Effector memory CD8-positive, alpha-beta T cell (primary cell): ENCODE measurements at regions not wholly inside any gene's neighbourhood (a gene's known extent, or its start where the extent isn't known, plus 50 kb on each side); places are given as distances from the start of the nearest gene placed in this dataset.

Experiments used
- ATAC-seq: fragments of 150-1000 bp; cut with Tn5 transposase; replicated peaks from 2 replicates; pipeline ENCODE4 v1.10.0; 2021; ENCODE audit warnings: mild to moderate bottlenecking, moderate library complexity
- DNase-seq, 3 experiments: peaks; one replicate each; pipeline ENCODE4 v3.0.0; 2021
- H3K27ac Mint-ChIP-seq, 2 donors: one replicate each; pipeline ENCODE4 v1.8.0; 2022; ENCODE audit warnings: mild to moderate bottlenecking in 2 of 2, mixed read lengths in 2 of 2, moderate library complexity in 2 of 2
- H3K27me3 Mint-ChIP-seq, 2 donors: one replicate each; pipeline ENCODE4 v1.8.0; 2022; ENCODE audit warnings: mixed read lengths in 2 of 2
- H3K36me3 Mint-ChIP-seq: one replicate; pipeline ENCODE4 v1.8.0; 2022; ENCODE audit warnings: mild to moderate bottlenecking, moderate library complexity, mixed read lengths; ENCODE audit not compliant: insufficient read depth
- H3K4me1 Mint-ChIP-seq, 2 donors: one replicate each; pipeline ENCODE4 v1.8.0; 2022; ENCODE audit warnings: low read depth in 2 of 2, mixed read lengths in 2 of 2
- H3K4me3 Mint-ChIP-seq, 2 donors: one replicate each; pipeline ENCODE4 v1.8.0; 2022; ENCODE audit warnings: mild to moderate bottlenecking in 2 of 2, mixed read lengths in 2 of 2, moderate library complexity in 2 of 2
- H3K9me3 Mint-ChIP-seq, 2 donors: one replicate each; pipeline ENCODE4 v1.8.0; 2022; ENCODE audit warnings: mixed read lengths in 2 of 2

GRCh38 chr16:86910161-86910769, 331.9 kb downstream of the FOXL1 start:
- DNase-seq (no peak), ATAC-seq (no peak)
- Mint-ChIP-seq H3K9me3 (no peaks in the 10 kb centered on the region), H3K36me3 (no peaks in the 10 kb centered on the region), H3K4me1 (no peaks in the 10 kb centered on the region), H3K27me3 (peaks cover 10 to 12% of the 10 kb centered on the region in 2 donors), H3K4me3 (no peak overlapping the region), H3K27ac (no peak overlapping the region)

GRCh38 chr16:86911437-86911958, 333.1 kb downstream of the FOXL1 start:
- DNase-seq: no peak
- ATAC-seq: no peak
- Mint-ChIP-seq H3K4me1 (peaks cover 0 to 1% of the 10 kb centered on the region in 2 donors), H3K27ac (no peak overlapping the region), H3K27me3 (peaks cover 7 to 15% of the 10 kb centered on the region in 2 donors), H3K9me3 (no peaks in the 10 kb centered on the region), H3K36me3 (no peaks in the 10 kb centered on the region), H3K4me3 (no peak overlapping the region)

- no peak overlapping the region for H3K27ac Mint-ChIP-seq
- no peaks in the 10 kb centered on the region for H3K36me3 Mint-ChIP-seq
- H3K27me3 Mint-ChIP-seq: peaks cover 2 to 26% of the 10 kb centered on the region in 2 donors
- H3K4me3 Mint-ChIP-seq: no peak overlapping the region
- ATAC-seq (no peak), DNase-seq (no peak)
- peaks cover 0 to 1% of the 10 kb centered on the region in 2 donors for H3K4me1 Mint-ChIP-seq
- no peaks in the 10 kb centered on the region for H3K9me3 Mint-ChIP-seq
These were observed 335.5 kb downstream of the FOXL1 start for GRCh38 chr16:86913886-86914285.

DNA sequence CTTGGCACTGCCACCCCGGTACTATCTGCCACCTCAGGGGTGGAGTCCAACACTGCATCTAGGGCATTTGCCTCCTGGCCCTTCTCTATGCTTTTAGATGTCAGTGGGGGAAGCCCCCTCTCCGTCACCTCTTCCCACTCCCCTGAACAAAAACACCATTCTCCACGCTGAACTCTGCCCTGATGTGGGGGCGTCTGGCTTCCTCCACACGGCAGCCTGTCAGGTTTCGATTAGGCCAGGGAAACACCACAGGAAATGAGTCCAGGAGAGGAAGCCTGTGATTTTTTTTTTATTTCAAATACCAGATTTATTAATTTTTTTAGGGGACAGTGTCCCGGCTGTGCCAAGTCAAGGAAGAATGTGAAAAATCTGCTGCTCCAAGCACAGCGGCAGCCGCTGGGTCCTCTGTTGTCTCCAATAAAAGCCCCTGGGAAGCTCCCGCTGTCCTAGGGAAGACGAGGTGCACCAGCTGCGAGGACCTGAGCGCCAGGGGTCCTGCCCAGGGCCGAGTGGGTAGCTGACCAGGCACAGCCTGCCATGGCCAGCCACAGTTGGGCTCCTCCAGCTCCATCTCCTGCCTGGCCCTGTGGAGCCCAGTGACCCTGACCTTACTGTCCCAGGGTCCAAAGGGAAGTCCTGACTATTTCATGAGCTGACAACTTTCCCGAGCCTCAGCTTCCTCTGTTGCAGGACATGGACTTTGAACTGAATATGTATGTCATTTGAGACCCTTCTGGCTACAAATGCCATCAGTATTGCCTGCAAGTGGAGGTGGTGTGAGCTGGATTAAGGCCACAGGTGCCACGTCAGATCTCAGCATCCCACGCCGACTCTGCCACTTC, 336.7 kb downstream of the FOXL1 start:
- Mint-ChIP-seq H3K27ac (no peak overlapping the region), H3K36me3 (no peaks in the 10 kb centered on the region), H3K9me3 (no peaks in the 10 kb centered on the region), H3K27me3 (peaks cover 8 to 38% of the 10 kb centered on the region in 2 donors), H3K4me1 (peaks cover 0 to 1% of the 10 kb centered on the region in 2 donors), H3K4me3 (no peak overlapping the region)
- no peak for ATAC-seq
- no peak for DNase-seq

- no peak overlapping the region for H3K27ac Mint-ChIP-seq
- DNase-seq (no peak), ATAC-seq (no peak)
- H3K4me3 Mint-ChIP-seq: no peak overlapping the region
- H3K27me3 Mint-ChIP-seq: peaks cover 8 to 55% of the 10 kb centered on the region in 2 donors
- H3K4me1 Mint-ChIP-seq: peaks cover 0 to 1% of the 10 kb centered on the region in 2 donors
- peaks cover 0 to 3% of the 10 kb centered on the region in 2 donors for H3K9me3 Mint-ChIP-seq
- no peaks in the 10 kb centered on the region for H3K36me3 Mint-ChIP-seq
These were observed 339.4 kb downstream of the FOXL1 start for GRCh38 chr16:86917471-86918365.

DNA sequence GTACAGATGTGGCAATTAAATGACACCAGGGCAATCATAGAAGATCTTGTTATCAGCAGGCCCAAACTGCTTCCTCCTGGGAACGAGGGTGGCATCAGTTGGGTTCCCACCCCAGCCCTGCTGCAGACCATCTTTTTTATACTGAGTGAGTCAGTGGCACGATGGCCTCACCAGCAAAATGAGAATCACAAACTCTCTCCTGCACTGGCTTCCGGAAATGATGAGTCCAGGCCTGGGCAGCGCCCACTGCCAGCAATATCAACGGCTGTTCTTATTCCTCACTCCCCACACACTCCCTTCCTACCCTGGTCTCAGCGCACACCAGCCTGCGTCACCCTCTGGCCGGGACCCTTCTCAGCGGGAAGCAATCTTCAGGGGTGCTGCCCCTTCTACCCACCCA, 340.3 kb downstream of the FOXL1 start:
- H3K4me1 Mint-ChIP-seq: peaks cover 0 to 1% of the 10 kb centered on the region in 2 donors
- H3K9me3 Mint-ChIP-seq: peaks cover 0 to 5% of the 10 kb centered on the region in 2 donors
- H3K27me3 Mint-ChIP-seq: peaks cover 11 to 61% of the 10 kb centered on the region in 2 donors
- H3K4me3 Mint-ChIP-seq: no peak overlapping the region
- H3K27ac Mint-ChIP-seq: no peak overlapping the region
- no peak for DNase-seq
- no peak for ATAC-seq
- no peaks in the 10 kb centered on the region for H3K36me3 Mint-ChIP-seq

DNA sequence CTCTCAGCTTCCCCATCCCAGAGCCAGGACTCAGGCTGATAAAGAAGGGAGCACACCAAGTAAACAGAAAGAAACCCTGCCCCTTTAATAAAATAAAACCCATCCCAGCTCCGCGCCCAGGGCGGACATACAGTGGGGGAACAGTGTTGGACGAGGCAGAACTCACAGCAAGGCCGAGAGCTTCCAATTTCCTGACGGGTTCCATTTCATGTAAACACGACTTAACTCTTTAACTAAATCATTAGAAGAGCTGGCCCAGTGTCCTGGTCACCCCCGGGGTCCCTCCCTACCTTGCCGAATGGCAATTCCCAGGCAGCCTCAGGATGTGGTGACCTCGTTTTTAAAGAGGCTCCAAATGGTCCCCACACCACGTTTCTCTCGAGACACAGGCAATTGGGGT, 340.7 kb downstream of the FOXL1 start:
- Mint-ChIP-seq H3K4me3 (no peak overlapping the region), H3K9me3 (peaks cover 0 to 5% of the 10 kb centered on the region in 2 donors), H3K36me3 (no peaks in the 10 kb centered on the region), H3K27me3 (peaks cover 13 to 66% of the 10 kb centered on the region in 2 donors), H3K27ac (no peak overlapping the region), H3K4me1 (peaks cover 0 to 1% of the 10 kb centered on the region in 2 donors)
- DNase-seq (no peak), ATAC-seq (no peak)

- Mint-ChIP-seq H3K27me3 (peaks cover 18 to 72% of the 10 kb centered on the region in 2 donors), H3K27ac (no peak overlapping the region), H3K4me3 (no peak overlapping the region), H3K4me1 (peaks cover 0 to 1% of the 10 kb centered on the region in 2 donors), H3K36me3 (no peaks in the 10 kb centered on the region), H3K9me3 (peaks cover 0 to 5% of the 10 kb centered on the region in 2 donors)
- ATAC-seq: no peak
- no peak for DNase-seq
These were observed 341.4 kb downstream of the FOXL1 start for GRCh38 chr16:86919578-86920305.

DNA sequence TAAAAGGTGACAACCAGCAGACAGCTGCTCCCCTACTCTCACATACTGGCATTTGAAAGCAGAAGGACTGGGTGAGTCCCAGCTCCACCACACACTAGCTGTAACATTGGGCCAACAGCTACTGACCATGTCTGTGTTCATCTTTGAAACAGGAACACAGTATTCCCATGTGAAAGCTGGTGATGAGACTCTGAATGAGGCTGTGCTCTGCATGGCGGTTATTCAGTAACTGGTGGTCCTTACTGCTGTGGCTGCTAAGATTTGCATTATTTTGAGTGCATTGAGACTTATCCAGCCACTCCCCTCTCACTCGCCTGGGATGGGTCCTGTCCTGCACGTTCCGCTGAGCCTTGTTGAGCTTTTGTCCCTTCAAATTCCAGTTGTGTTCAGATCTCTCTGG, 342.9 kb downstream of the FOXL1 start:
- no peak overlapping the region for H3K4me3 Mint-ChIP-seq
- H3K9me3 Mint-ChIP-seq: peaks cover 0 to 5% of the 10 kb centered on the region in 2 donors
- H3K27ac Mint-ChIP-seq: no peak overlapping the region
- H3K27me3 Mint-ChIP-seq: peaks cover 33 to 79% of the 10 kb centered on the region in 2 donors
- DNase-seq (no peak), ATAC-seq (no peak)
- H3K4me1 Mint-ChIP-seq: no peaks in the 10 kb centered on the region
- H3K36me3 Mint-ChIP-seq: no peaks in the 10 kb centered on the region

- Mint-ChIP-seq H3K4me1 (no peaks in the 10 kb centered on the region), H3K27me3 (peaks cover 33 to 77% of the 10 kb centered on the region in 2 donors), H3K27ac (no peak overlapping the region)
These were observed 344.0 kb downstream of the FOXL1 start for GRCh38 chr16:86922311-86922710.

DNA sequence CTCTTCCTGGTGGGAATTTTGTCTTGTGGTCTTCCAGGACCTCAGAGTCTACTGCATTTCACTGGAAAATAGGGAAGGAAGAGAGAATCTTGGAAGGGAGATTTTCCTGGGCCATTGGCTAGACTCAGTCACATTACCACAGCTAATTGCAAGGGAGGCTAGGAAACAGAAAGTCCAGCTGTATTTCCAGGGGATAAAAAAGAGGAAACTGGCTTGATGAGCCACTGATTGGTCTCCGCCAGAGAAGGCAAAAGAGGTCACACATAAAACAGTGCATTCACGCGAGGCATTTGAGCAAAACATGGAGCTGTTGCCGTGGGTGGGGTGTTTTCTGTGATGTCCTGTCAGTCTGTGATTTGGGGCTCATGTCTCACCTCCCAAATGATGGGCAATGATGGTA, 345.3 kb downstream of the FOXL1 start:
- no peak for DNase-seq
- Mint-ChIP-seq H3K9me3 (peaks cover 0 to 5% of the 10 kb centered on the region in 2 donors), H3K4me1 (no peaks in the 10 kb centered on the region), H3K4me3 (no peak overlapping the region), H3K27ac (no peak overlapping the region), H3K36me3 (no peaks in the 10 kb centered on the region), H3K27me3 (peaks cover 43 to 72% of the 10 kb centered on the region in 2 donors)
- no peak for ATAC-seq

More at GRCh38 chr16:86922311-86922710, 344.0 kb downstream of the FOXL1 start:
- no peaks in the 10 kb centered on the region for H3K36me3 Mint-ChIP-seq
- no peak for DNase-seq
- H3K9me3 Mint-ChIP-seq: peaks cover 0 to 5% of the 10 kb centered on the region in 2 donors
- ATAC-seq: no peak
- no peak overlapping the region for H3K4me3 Mint-ChIP-seq

GRCh38 chr16:86924537-86924936, 346.2 kb downstream of the FOXL1 start:
- no peak overlapping the region for H3K4me3 Mint-ChIP-seq
- peaks cover 0 to 5% of the 10 kb centered on the region in 2 donors for H3K9me3 Mint-ChIP-seq
- peaks cover 44 to 63% of the 10 kb centered on the region in 2 donors for H3K27me3 Mint-ChIP-seq
- no peak overlapping the region for H3K27ac Mint-ChIP-seq
- no peak for ATAC-seq
- H3K4me1 Mint-ChIP-seq: no peaks in the 10 kb centered on the region
- no peaks in the 10 kb centered on the region for H3K36me3 Mint-ChIP-seq
- no peak for DNase-seq
